T-helper 2 cell treated with Interferon-gamma antibody and Interleukin-4, amounts not matched to agents 5 μg/mL and 100 μg/mL, for 36 hours (primary cell): ENCODE measurements at regions not wholly inside any gene's neighbourhood (a gene's known extent, or its start where the extent isn't known, plus 50 kb on each side); places are given as distances from the start of the nearest gene placed in this dataset.

Source experiments
- DNase-seq: peaks from one replicate; pipeline ENCODE4 v3.0.0; 2021; ENCODE audit warnings: low spot score
- H3K27ac Mint-ChIP-seq: one replicate; pipeline ENCODE4 v1.8.0; 2021; ENCODE audit warnings: mild to moderate bottlenecking, mixed read lengths
- H3K27me3 Mint-ChIP-seq: one replicate; pipeline ENCODE4 v1.8.0; 2021; ENCODE audit warnings: low read depth, mixed read lengths
- H3K36me3 Mint-ChIP-seq: one replicate; pipeline ENCODE4 v1.8.0; 2021; ENCODE audit warnings: low read depth, mixed read lengths
- H3K4me1 Mint-ChIP-seq: one replicate; pipeline ENCODE4 v1.8.0; 2021; ENCODE audit warnings: low read depth, mixed read lengths
- H3K4me3 Mint-ChIP-seq: one replicate; pipeline ENCODE4 v1.8.0; 2022; ENCODE audit warnings: mild to moderate bottlenecking, moderate library complexity, mixed read lengths
- H3K9me3 Mint-ChIP-seq: one replicate; pipeline ENCODE4 v1.8.0; 2021; ENCODE audit warnings: mixed read lengths

DNA sequence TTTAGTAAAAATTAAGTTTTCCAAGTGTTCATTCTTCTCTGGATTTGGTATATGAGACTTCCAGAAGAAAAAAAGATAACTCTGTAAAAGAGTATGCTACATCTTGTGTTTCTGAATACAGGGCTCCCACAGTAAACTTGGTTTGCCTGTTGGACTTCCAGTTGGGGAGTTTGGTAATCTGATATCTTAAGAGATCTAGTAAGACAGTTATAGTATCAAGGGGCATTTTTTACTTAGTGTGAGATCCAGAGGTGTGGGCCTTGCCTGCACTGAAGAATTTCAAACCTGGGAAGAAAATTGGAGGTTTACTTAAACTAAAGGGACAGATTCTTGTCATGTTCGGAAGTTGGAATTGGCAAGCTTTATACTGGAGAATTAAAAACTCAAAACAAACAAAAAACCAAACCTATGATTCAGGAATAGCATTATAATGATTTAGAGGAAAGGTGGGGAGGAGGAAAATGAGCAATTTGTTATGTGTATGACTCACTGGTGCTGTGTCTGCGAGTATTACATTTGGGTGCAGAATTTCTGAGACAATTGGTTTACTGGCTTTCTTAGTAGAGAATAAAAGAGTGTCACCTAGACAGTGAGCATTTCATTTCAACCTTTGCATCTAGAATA is 58.9 kb upstream of the ULK4 start:
- H3K27me3 Mint-ChIP-seq: no peaks in the 10 kb centered on the region

GRCh38 chr3:42019953-42020260 is 58.0 kb upstream of the ULK4 start:
- peaks cover 44% of the 10 kb centered on the region for H3K4me1 Mint-ChIP-seq
- no peaks in the 10 kb centered on the region for H3K27me3 Mint-ChIP-seq
- peaks cover 4% of the 10 kb centered on the region for H3K36me3 Mint-ChIP-seq
- no peak overlapping the region for H3K4me3 Mint-ChIP-seq
- H3K27ac Mint-ChIP-seq: no peak overlapping the region
- H3K9me3 Mint-ChIP-seq: no peaks in the 10 kb centered on the region
- no peak for DNase-seq

More for the DNA sequence above, 58.9 kb upstream of the ULK4 start:
- Mint-ChIP-seq H3K27ac (no peak overlapping the region), H3K4me3 (no peak overlapping the region), H3K4me1 (peaks cover 42% of the 10 kb centered on the region), H3K36me3 (no peaks in the 10 kb centered on the region), H3K9me3 (no peaks in the 10 kb centered on the region)
- no peak for DNase-seq

- DNase-seq: no peak
- Mint-ChIP-seq H3K4me1 (peaks cover 46% of the 10 kb centered on the region), H3K36me3 (peaks cover 9% of the 10 kb centered on the region)
Observed at GRCh38 chr3:42019144-42019952, 57.4 kb upstream of the ULK4 start.

DNA sequence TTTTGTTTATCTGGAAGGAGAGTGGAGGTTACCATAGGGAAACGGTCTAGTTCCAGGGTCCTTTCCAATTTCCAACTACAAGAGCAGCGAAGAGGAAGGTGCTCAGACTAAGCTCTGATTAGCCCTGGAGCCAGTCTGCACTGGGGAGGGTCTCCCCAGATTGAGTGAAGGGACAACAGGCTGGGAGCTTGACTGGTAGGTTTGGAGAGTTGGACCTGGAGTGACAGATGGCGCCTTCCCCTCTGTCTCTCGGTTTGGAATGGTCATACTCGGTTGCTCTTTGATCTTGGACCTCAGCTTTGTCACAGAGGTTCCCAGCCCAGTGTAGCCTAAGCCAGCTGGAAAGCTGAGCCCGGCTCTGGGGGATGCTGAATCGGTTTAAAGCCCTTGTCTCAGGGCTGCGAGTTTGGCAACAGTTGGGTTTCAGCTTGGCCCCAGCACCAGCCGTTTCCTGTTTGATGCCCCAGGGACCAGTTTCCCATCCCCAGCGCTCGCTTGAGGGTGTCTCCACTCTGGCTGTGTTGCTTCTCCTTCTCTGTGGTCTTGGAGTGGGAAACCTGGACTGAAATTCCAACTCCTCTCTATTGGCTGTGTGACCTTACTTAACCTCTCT is 53.1 kb upstream of the ULK4 start:
- peak; percentile 9 for DNase-seq
- Mint-ChIP-seq H3K9me3 (no peaks in the 10 kb centered on the region), H3K4me3 (peak overlapping the region; percentile 89), H3K36me3 (peaks cover 9% of the 10 kb centered on the region), H3K27me3 (no peaks in the 10 kb centered on the region), H3K4me1 (peaks cover 34% of the 10 kb centered on the region), H3K27ac (peak overlapping the region; percentile 89)

More at GRCh38 chr3:42019144-42019952, 57.4 kb upstream of the ULK4 start:
- H3K27ac Mint-ChIP-seq: no peak overlapping the region
- no peaks in the 10 kb centered on the region for H3K27me3 Mint-ChIP-seq
- no peaks in the 10 kb centered on the region for H3K9me3 Mint-ChIP-seq
- no peak overlapping the region for H3K4me3 Mint-ChIP-seq

- H3K9me3 Mint-ChIP-seq: no peaks in the 10 kb centered on the region
- peaks cover 9% of the 10 kb centered on the region for H3K36me3 Mint-ChIP-seq
- H3K4me3 Mint-ChIP-seq: peak overlapping the region; percentile 89
- H3K27ac Mint-ChIP-seq: peak overlapping the region; percentile 89
- no peak for DNase-seq
- no peaks in the 10 kb centered on the region for H3K27me3 Mint-ChIP-seq
- peaks cover 30% of the 10 kb centered on the region for H3K4me1 Mint-ChIP-seq
Observed at GRCh38 chr3:42014458-42014920, 52.6 kb upstream of the ULK4 start.

- peak; percentile 40 for DNase-seq
- Mint-ChIP-seq H3K9me3 (no peaks in the 10 kb centered on the region), H3K4me1 (peaks cover 30% of the 10 kb centered on the region), H3K27me3 (no peaks in the 10 kb centered on the region), H3K4me3 (peak overlapping the region; percentile 89), H3K27ac (peak overlapping the region; percentile 89), H3K36me3 (peaks cover 9% of the 10 kb centered on the region)
Observed at GRCh38 chr3:42013691-42014457, 52.0 kb upstream of the ULK4 start.

DNA sequence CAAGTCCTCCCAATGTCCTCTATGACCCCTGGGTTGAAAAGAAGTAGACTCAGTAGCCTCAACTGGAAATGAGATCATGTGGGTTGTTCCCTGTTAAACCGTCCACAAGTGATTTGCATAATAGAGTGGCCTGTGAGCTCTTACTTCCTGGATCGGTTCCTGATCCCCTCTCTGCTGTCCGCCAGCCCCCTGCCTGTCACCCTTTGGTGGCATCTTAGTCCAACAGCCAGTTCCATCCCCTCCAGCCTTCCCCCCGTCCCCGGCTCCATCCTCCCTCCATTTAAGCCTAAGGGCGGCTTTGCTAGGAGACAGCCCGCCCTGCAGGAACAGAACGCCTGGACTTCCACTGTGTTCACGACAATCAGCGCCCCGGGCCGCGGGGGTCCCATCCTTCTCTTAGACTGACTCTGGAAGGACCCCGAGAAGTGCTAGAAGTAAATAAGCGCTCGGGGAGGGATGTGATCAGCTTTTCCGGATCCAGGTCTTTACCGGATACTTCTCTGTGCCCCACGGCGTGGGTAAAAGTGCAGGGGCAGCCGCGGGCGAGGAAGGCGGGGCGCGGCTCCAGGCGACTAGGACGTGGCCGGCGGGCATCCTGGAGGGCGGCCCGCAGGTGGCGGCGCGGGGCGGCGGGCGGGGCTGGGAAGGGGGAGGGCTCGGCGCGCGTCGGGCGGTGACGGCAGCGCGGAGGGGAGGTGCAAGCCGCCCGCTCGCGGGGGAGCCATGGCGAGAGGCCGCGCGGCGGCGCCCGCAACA is 51.2 kb upstream of the ULK4 start:
- Mint-ChIP-seq H3K9me3 (no peaks in the 10 kb centered on the region), H3K4me1 (peaks cover 30% of the 10 kb centered on the region)
- DNase-seq: peak; percentile 74

GRCh38 chr3:42012383-42012934 is 50.6 kb upstream of the ULK4 start:
- H3K36me3 Mint-ChIP-seq: peaks cover 9% of the 10 kb centered on the region
- DNase-seq: no peak
- H3K27me3 Mint-ChIP-seq: no peaks in the 10 kb centered on the region
- peak overlapping the region; percentile 88 for H3K4me3 Mint-ChIP-seq
- H3K9me3 Mint-ChIP-seq: no peaks in the 10 kb centered on the region
- H3K27ac Mint-ChIP-seq: peak overlapping the region; percentile 96
- peaks cover 30% of the 10 kb centered on the region for H3K4me1 Mint-ChIP-seq

More for the DNA sequence above, 51.2 kb upstream of the ULK4 start:
- Mint-ChIP-seq H3K4me3 (peak overlapping the region; percentile 88), H3K27ac (peak overlapping the region; percentile 96), H3K36me3 (peaks cover 9% of the 10 kb centered on the region), H3K27me3 (no peaks in the 10 kb centered on the region)
